ENCODE measurements at regions not wholly inside any gene's neighbourhood (a gene's known extent, or its start where the extent isn't known, plus 50 kb on each side); places are given as distances from the start of the nearest gene placed in this dataset.

- TF ChIP-seq YY1 (IDR thresholded peaks at IDR 0.05; ENCODE audit: low read depth) (no peak), TEAD4 (IDR thresholded peaks at IDR 0.05) (no peak), REST (IDR thresholded peaks at IDR 0.05; ENCODE audit: low read depth) (no peak), CEBPB (IDR thresholded peaks at IDR 0.05) (no peak), TAF1 (IDR thresholded peaks at IDR 0.05; ENCODE audit: low read depth) (no peak), NFIC (IDR thresholded peaks at IDR 0.05) (no peak), FOXM1 (IDR thresholded peaks at IDR 0.05; ENCODE audit: borderline replicate concordance, low read depth) (no peak), USF1 (IDR thresholded peaks at IDR 0.05) (no peak), ZBTB7A (IDR thresholded peaks at IDR 0.05; ENCODE audit: low read depth) (no peak), CREB1 (IDR thresholded peaks at IDR 0.05; ENCODE audit: low read depth) (no peak), EGR1 (IDR thresholded peaks at IDR 0.05) (no peak)
Measured at GRCh38 chr11:81899156-81899555, 834.5 kb downstream of the FAM181B start.

DNA sequence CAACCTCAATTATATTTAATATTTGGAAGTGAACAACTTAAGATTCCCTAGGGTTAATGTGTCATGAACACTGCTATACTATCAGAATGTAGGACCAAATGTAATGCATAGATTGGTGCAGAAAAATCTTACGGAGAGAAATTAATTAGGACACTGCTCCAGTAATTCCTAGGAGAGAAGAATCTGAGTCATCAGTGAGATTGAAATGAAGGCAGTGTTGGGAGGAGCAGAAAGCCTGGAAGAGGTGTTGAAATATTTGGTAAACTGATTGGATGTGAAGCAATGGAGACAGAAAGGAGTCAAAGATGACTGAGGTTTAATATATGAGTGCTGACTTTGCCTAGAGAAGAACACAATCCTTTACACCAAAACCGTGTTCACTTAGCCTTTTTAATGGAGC is 836.0 kb downstream of the FAM181B start:
- TF ChIP-seq CREB1 (IDR thresholded peaks at IDR 0.05; ENCODE audit: low read depth) (no peak), ZBTB7A (IDR thresholded peaks at IDR 0.05; ENCODE audit: low read depth) (no peak), NFIC (IDR thresholded peaks at IDR 0.05) (no peak), EP300 (IDR thresholded peaks at IDR 0.05; ENCODE audit: borderline replicate concordance) (no peak), FOXM1 (IDR thresholded peaks at IDR 0.05; ENCODE audit: borderline replicate concordance, low read depth) (no peak), RAD21 (IDR thresholded peaks at IDR 0.05; ENCODE audit: low read depth) (no peak), TEAD4 (IDR thresholded peaks at IDR 0.05) (no peak), USF1 (IDR thresholded peaks at IDR 0.05) (no peak), TCF12 (IDR thresholded peaks at IDR 0.05; ENCODE audit: low read depth) (no peak), REST (IDR thresholded peaks at IDR 0.05; ENCODE audit: low read depth) (no peak), CEBPB (IDR thresholded peaks at IDR 0.05) (no peak), YY1 (IDR thresholded peaks at IDR 0.05; ENCODE audit: low read depth) (no peak), EGR1 (IDR thresholded peaks at IDR 0.05) (no peak), TAF1 (IDR thresholded peaks at IDR 0.05; ENCODE audit: low read depth) (no peak)
- TF ChIP-seq, protein P1, sequence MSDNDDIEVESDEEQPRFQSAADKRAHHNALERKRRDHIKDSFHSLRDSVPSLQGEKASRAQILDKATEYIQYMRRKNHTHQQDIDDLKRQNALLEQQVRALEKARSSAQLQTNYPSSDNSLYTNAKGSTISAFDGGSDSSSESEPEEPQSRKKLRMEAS (IDR thresholded peaks at IDR 0.05): no peak

DNA sequence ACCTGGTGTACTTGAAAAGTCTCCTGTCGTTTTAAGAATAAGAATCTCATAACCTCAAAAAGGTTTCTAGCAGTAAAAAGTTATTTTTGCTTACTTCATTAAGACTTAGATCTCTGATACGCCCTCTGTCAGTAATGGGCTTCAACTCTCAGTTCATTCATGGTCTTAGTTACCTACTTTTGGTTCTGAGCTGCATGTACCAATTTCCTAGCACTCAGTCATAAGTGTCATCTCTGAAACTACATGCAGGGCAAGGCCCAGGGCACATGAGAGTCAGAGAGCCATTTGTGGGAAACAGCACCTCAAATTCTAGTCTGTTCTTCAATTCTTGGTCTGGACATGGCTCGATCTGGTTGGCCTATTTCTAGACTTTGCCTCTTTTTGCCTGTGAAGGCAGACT is 838.4 kb downstream of the FAM181B start:
- no peak for TF ChIP-seq TCF12 (IDR thresholded peaks at IDR 0.05; ENCODE audit: low read depth)
- TF ChIP-seq FOXM1 (IDR thresholded peaks at IDR 0.05; ENCODE audit: borderline replicate concordance, low read depth): no peak
- no peak for TF ChIP-seq CREB1 (IDR thresholded peaks at IDR 0.05; ENCODE audit: low read depth)
- no peak for TF ChIP-seq TEAD4 (IDR thresholded peaks at IDR 0.05)

DNA sequence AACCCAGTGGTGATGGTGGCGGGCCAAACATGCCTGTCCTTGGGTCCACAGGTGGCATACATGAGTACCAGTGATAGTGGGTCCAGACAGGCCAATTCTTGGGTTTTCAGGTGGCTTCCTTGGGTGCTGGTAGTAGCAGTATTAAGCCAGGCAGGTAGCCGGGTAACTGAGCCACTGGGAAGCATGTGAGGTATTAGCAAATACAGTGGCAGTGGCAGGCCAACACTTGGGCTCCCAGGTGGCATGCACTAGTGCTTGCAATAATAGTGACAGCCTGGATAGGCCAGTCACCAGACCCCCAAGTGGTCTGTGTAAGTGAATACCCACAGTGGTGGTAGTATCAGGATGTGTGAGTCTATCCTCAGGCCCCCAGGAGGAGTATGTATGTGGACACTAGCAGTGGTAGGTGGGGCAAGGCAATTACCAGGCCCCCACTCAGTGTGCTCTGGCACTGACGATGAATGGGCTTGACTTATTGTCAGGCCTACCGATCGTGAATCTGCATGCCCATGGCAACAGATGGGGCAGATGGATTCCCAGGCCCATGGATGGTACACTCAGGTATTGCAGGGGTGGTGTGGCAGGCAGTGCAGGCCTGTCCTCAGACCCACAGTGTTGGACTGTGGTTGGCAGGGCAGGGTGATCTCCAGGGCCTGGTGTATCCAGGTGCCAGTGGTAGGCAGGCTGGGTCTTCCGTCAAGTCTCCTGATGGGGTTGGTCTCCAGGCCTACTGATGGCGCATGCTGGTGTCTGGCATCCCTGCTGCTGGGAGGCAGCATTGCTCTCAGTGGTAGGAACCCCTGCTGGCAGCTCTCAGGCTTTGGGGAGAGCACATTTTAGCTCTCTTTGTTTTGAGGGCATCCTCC is 840.7 kb downstream of the FAM181B start:
- TF ChIP-seq EP300 (IDR thresholded peaks at IDR 0.05; ENCODE audit: borderline replicate concordance): no peak
- TF ChIP-seq YY1 (IDR thresholded peaks at IDR 0.05; ENCODE audit: low read depth): no peak
- no peak for TF ChIP-seq CREB1 (IDR thresholded peaks at IDR 0.05; ENCODE audit: low read depth)
- no peak for TF ChIP-seq EGR1 (IDR thresholded peaks at IDR 0.05)
- no peak for TF ChIP-seq TEAD4 (IDR thresholded peaks at IDR 0.05)
- TF ChIP-seq USF1 (IDR thresholded peaks at IDR 0.05): no peak
- no peak for TF ChIP-seq FOXM1 (IDR thresholded peaks at IDR 0.05; ENCODE audit: borderline replicate concordance, low read depth)
- no peak for TF ChIP-seq REST (IDR thresholded peaks at IDR 0.05; ENCODE audit: low read depth)
- no peak for TF ChIP-seq TAF1 (IDR thresholded peaks at IDR 0.05; ENCODE audit: low read depth)
- no peak for TF ChIP-seq CEBPB (IDR thresholded peaks at IDR 0.05)
- no peak for TF ChIP-seq TCF12 (IDR thresholded peaks at IDR 0.05; ENCODE audit: low read depth)
- no peak for TF ChIP-seq RAD21 (IDR thresholded peaks at IDR 0.05; ENCODE audit: low read depth)
- TF ChIP-seq, protein P1 (IDR thresholded peaks at IDR 0.05): no peak

All from Ishikawa (cell line).